HG02798 (cell line): ENCODE measurements at regions not wholly inside any gene's neighbourhood (a gene's known extent, or its start where the extent isn't known, plus 50 kb on each side); places are given as distances from the start of the nearest gene placed in this dataset.

ENCODE experiments used
- ATAC-seq: cut with Tn5 transposase; IDR thresholded peaks from one replicate; pipeline ENCODE4 v1.9.1; 2021; ENCODE audit warnings: mild to moderate bottlenecking; ENCODE audit not compliant: unreplicated experiment, poor library complexity

DNA sequence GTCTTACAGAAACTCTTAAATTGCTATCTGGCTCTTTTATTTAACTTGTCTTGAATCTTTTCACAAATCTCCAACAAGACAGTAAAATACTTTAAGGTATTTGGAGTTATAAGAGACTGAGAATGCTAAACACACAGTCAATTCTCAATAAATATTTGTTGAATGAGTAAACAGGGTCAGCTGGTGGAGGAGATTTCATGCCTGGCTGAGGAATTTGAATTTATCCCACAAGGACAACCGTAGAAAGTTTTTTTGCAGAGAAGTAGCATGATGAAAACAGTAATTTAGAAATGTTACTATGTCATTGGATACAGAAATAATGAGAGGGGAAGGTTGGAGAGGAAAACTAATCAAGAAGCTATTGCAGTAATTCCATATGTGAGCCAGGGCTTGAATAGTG, 1223.7 kb downstream of the PCDH17 start:
- ATAC-seq: no peak

DNA sequence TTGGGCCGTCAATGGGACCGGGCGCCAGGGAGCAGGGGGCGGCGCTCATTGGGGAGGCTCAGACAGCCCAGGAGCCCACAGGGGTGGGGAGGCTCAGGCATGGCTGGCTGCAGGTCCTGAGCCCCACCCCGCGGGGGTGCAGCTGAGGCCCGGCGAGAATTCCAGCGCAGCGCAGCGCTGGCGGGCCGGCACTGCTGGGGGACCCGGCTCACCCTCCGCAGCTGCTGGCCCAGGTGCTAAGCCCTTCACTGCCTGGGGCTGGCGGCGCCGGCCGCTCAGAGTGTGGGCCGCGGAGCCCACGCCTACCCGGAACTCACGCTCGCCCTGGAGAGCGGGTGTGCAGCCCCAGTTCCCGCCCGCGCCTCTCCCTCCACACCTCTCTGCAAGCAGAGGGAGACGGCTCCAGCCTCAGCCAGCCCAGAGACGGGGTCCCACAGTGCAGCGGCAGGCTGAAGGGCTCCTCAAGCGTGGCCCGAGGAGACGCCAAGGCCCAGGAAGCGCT, 1227.4 kb downstream of the PCDH17 start:
- no peak for ATAC-seq

DNA sequence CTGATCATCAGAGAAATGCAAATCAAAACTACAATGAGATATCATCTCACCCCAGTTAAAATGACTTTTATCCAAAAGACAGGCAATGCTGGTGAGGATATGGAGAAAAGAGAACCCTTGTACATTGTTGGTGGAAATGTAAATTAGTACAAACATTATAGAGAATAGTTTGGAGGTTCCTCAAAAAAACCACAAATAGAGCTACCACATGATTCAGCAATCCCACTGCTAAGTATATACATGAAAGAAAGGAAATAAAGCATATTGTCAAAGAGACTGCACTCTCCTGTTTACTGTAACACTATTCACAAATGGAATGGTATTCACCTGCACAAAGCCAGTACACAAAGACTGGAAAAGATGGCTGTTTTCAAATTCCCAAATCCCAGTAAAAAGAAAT, 1233.7 kb downstream of the PCDH17 start:
- ATAC-seq: no peak

DNA sequence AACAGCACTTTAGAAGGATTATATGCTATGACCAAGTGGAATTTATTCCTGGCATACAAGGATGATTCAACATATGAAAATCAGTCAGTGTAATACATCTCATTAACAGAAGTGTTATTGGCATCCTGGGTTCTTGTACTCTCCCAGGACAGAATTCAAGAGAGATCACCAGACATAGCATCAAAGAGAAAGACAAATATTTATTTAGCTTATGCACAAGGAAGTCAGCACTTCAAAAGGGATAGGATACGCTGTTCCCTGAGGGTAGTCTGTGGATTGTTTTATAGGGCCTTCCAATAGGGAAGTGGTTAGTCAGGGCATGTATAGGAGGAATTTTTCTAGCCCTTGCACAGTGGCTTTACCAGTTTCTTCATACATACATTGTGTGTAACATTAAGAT, 1238.0 kb downstream of the PCDH17 start:
- no peak for ATAC-seq

DNA sequence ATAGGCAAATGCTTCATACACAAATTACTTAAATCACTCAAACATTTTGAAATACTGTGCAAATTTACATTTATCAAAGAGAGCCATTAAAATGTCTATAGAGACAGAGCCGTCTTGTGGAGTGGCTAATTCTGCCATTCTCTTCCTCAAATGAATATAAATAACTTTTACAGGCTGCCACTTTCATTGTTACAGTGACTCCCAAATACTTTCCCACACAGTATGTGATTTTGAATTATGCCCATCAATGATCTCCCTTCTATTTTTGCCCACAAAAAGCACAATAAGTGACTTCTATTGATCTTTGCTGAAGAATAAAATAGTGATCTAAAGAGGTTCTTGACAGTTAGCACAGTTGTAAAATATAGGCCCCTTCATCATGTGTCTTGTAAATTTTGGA, 1244.9 kb downstream of the PCDH17 start:
- ATAC-seq: no peak

DNA sequence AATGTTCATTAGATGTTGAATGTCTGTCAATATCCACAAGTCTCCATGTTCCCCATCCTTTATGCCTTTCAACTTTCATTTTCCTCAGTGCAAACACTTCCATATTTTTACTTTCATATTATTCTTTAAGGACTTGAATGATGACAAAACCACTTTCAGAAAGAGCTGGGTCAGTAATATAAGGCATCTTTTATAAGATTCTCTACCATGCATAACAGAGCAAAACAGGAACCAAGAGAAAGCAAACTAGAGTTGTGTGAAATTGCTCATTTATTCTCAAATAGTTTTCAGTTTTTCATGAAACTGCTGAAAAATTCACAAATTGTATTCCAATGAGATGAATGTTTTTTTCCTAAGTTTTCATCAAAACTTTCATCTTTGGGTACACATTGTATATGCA, 1247.6 kb downstream of the PCDH17 start:
- ATAC-seq: no peak

DNA sequence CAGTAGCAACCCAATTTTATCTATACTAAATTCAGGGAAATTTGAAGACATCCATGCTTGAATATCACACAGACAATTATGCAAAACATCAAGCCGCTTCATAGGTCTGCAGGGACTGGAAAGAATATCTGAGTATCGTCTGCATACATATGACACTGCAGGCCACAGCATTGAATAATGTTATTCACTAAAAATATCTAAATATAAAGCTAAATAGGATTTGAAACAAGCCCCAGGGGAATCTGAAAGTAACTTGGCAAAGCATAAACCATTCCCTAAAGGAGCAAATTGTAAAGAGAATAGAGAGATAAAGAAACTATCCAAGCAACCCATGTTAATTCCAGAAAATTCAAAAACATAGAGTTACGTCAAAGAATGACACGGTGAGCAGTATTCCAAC, 1251.0 kb downstream of the PCDH17 start:
- ATAC-seq: no peak

DNA sequence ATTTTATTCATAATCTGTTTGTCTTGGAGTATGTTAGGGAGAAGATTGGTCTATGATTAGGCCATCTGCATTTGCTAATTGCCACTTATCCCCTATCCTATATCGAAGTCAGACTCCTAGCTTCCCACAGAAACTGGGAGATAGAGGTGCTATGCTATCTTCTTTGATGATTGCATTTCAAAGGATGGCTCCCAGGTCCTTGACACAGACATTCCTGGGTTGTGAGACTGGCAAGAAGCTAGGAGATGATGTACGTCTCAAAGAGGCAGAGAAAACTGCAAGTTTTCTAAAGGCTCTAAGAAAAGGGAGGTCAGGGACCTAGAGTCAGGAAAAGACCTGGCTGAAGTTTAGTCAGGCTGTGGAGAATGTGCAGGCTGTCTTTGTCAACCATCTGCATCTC, 1251.9 kb downstream of the PCDH17 start:
- no peak for ATAC-seq

DNA sequence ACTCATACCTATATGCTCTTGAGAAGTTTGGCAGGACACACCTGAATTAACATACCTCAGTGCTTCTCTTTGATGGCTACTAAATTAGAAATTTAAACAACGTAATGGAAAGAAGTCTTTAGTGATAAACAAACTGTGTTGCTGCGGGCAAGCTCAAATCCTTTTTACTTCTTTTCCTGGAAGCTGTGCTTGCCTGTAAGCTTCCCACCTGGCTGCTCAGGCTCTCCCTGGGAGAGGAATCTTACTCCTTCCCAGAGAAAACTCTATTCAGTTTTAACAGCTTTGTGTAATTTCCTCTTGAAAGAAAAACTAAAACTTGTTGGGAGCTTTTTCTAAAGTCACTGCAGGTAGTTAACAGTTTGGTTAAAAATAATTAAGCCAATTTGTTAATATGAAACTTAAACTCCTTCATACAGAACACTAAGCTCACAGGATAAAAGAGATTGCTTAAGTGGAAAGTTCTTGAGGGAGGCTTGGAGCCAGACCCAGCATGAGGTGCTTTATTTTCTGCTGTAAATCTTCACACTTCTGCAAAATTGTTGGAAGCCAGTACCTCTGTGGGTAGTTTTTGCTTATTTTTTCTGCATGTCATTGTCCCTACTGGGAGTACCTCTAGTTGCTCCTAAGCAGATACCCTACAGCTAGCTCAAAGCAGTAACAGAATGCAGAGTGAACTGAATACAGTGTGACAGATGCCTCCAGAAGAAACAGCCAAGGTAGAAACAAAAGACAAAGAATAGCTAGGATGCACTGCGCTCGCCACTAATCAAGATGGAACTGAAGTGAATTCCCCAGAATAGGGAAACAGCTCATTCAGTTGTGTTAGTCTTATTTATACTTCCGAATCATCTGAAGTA, 1253.0 kb downstream of the PCDH17 start:
- ATAC-seq: no peak

DNA sequence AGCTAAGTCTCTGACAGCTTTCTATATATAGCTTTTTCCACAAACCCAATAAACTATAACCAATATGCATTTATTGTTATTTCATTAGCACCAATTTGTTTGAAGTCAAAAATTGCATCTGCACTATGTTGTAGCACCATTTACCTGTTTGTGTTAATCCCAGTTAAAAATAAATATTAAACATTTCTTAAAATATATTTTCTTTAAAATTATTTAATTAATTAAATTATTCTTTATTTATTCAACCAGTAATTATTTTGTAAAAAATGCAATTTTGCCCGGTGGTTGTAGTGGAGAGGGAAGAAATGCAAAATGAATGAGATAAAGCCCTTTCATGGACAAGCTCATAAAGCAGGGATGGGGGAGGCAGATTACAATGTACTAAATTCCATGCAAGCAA, 1257.9 kb downstream of the PCDH17 start:
- ATAC-seq: no peak

DNA sequence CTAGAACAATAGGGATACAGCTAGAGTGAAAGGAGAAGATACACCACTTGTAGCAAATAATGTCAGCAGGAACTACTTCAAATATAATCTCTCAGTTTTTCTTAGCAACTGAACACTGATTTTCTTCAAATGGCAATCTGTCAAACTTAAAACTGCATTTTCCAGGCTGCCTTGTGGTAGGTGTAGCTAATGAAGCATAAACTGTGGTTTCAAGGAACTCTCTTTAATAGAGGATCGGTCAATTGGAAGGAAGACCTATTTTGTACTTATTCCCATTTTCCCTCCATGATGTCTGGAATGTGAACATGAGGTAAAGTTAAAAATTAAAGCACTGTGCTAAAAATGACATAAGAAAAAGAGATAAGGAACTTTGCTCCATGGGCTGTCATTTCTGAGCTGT, 1261.9 kb downstream of the PCDH17 start:
- no peak for ATAC-seq

DNA sequence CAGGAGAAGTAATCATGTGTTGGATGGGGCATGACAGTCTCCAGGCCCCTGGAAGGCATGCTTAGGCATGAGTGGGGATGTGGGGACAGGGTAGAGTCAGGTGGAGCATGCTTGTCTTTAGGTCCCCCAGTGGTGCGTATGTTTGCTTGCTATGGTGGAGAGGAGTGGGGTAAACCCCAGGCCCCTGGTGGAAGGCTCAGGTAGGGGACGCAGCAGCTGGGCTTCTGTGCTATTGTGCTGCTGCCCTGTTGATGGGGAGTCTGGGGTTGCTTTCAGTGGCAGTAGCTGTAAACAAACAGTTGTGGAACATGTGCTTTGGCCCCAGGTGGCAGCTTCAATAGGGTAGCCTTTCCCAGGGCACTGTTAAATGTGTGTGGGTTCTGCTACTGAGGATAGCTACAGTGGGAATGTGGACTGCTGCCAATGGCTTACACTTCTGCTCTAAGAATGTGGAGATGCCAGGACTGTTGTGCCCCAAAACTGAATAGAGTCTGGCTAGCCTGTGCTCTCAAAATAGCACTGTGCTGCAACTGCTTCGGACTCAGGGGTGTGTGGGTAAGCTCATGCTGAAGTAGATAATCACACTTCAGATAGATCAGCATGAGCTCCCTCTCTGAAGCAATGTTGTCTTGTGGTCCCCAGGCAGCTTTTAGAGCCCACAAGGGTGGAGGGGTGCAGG, 1257.3 kb downstream of the DIAPH3 start:
- no peak for ATAC-seq

DNA sequence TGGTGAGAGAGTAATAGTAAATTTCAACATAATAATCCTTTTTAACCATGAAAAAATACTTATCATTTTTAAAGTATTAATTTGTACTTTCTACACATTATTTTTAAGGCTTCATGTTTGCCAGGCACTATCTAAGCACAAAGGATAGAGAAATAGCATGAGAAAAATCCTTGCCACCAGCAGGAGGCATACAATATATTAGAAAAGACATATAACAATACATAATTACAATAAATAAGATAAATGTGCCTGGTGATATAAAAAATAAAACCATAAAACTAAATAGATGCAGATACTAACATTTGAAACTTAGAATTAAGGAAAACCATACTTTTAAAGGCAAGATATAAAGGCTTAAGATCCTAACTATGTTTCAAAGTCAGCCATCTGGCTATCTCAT, 1256.4 kb downstream of the DIAPH3 start:
- no peak for ATAC-seq

DNA sequence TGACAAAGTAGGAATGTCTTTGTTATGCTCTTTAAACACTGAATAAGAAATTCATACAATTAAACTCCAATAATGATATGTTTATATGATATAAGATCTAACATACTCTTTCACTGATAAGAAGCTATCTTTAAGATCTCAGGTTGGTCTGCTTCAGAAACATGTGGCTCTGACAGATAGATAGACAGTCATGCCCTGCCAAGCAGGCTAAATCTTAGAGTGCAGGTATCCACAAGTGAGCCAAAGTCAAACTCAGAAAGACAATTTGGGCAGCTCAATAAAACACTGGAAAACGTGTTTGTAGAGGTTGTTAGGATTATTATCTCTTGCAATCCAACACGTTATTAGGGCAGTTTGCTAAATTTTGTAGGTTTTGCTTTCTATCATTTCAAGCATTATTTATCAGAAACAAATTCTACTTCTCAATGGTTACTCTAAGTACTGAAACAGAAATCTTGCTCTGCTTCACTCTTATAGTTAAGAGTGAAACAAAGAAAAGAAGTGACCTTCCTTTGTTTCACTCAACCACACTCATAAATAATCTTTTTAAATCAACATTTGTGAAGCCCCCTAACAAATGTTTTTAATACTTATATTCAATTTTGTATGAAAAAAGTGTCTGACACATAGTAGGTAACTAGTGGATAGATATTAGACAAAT, 1255.6 kb downstream of the DIAPH3 start:
- ATAC-seq: no peak

DNA sequence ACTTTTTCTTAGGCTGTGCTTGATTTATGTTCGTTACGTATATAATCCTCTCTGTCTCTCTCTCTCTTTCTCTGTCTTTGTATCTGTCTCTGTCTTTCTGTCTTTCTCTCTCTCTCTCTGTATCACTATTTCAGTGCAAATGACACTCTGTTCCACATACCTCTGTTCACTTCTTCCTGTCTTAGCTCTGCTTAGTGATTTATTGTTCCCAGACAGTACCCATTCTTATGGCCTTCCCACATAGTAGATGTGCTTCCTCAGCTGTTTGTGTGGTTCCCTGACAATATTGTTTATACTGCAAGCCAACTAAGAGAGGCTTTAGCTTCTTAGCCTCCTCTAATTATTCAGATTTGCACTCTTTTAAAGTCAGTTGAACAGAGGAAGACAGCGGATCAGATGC, 1244.2 kb downstream of the DIAPH3 start:
- ATAC-seq: no peak

DNA sequence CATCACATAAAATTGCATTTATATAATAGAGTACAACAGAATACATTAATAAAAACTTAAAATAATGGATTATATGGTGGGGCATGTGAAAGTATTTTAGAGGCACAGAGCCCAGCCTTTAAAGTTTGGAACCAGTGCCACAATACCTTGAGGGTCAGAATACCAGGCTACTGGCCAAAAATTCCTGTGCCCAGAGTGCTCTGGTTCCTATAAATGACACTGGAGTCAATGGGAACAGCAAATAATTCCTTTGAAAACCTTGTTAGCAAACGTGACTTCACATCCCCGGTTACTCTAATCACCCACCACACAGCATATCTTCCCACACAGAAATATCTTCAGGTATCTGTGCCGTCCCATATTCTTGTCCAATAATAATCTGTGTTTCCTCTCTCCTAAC, 1242.6 kb downstream of the DIAPH3 start:
- ATAC-seq: no peak

DNA sequence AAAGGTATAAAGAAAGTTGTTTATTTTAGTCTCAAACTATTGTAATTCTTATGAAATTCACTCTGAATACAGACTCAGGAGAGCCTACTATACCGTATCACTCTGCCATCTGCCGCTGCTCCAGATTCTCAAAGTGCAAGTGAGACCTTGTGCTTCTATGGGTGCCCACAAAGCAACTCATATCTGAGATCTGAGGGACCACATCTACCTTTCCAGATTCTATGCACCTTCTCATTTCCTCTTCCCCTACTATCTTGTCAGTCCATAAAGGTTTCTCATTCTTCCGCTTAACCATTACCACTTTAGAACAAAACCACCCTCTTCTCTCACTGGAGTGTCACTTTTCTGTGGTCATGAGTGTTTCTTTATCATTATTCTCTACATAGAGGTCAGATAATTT, 1236.9 kb downstream of the DIAPH3 start:
- ATAC-seq: no peak

DNA sequence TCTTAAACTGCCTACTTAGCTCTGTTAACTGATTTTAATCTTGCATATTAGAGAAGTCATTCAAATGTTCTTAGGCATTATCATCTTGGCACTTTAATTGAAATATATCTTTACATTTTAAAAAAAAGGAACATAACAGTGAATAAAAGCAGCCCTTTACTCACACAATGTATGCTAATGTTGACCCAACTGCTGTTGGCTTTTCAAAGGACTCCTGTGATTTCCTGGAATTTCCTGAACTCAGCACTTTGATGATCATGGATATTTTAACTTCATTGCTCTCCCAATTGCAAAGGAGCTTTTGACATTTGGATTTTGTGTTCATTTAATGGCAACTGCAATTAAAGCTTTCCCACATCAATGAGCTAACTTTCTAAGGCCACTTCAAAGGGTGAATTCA, 1230.3 kb downstream of the DIAPH3 start:
- ATAC-seq: no peak

DNA sequence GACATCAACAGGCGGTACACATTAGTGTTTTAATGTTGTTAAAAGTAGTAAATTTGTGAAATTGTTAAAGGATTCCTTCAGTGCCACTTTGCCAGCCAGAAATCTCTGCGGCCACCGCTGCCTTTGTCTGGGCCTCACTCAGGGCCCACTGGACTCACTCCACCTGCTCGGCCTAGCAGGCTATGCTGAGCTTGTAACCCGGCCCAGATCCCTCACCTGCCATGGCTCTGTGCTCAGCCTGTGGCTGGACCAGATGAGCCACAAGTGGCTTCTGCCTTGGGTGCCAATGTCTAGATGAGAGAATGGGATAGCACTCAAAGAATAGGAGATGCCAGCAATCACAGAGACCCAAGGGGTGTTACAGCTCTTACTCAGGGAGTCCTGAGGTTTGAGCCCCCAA, 1228.0 kb downstream of the DIAPH3 start:
- ATAC-seq: no peak

DNA sequence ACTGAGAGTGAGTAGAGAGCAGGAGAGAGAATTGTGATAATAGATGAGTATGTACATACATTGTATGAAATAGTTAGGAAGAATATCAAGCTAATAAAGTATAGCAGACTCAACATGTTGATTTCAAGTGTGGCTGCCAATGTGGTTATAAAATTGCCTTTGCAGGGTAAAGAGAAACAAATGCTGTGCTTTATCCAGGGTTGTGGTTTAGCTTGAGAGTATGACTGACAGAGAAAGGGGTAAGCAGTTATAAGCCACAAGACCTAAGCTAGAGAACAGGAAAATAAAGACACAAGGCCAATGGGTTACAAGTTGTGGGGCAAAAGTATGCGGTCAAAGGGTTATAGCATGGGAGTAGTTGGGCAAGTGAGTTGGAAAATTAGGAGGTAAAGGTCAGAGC, 1217.5 kb downstream of the DIAPH3 start:
- ATAC-seq: no peak

DNA sequence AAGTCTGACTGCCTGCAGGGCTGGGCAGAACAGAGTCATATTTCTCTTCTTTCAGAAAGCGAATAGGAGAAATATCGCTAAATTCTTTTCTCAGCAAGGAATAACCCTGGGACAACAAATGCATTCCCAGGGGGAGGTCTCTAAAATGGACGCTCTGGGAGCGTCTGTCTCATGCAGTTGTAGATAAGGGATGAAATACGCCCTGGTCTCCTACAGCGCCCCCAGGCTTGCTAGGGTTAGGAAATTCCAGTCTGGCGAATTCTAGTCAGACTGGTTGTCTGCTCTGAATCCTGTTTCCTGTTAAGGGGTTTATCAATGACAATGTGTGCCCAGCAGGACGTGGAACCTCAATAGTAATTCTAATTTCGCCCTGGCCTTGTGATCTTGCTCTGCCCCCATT, 1214.1 kb downstream of the DIAPH3 start:
- no peak for ATAC-seq
